Heart right ventricle (tissue), 16 donors: ENCODE measurements at regions not wholly inside any gene's neighbourhood (a gene's known extent, or its start where the extent isn't known, plus 50 kb on each side); places are given as distances from the start of the nearest gene placed in this dataset.

Source experiments
- ATAC-seq, 8 donors: fragments of 200-7000 bp; cut with Tn5 transposase; one replicate each; pipeline ENCODE4 v1.9.1; 2020; ENCODE audit warnings: mild to moderate bottlenecking in 8 of 8, moderate library complexity in 8 of 8, moderate number of reproducible peaks in 1 of 8
- DNase-seq, 2 donors: peaks; one replicate each; pipeline ENCODE4 v3.0.0-alpha.2; 2020
- H3K27ac ChIP-seq, 10 donors: fragments of 200-600 bp; sonication (generic) in 2 of 10; one replicate each; pipeline versions ENCODE4 v1.5.0 to v1.8.0; 2020 to 2022; ENCODE audit warnings: mild to moderate bottlenecking in 3 of 10
- H3K27me3 ChIP-seq, 7 donors: fragments of 200-600 bp; one replicate each; pipeline ENCODE4 v1.8.0; 2021 to 2022; ENCODE audit warnings: mild to moderate bottlenecking in 2 of 7
- H3K36me3 ChIP-seq, 9 donors: fragments of 200-600 bp; sonication (generic) in 1 of 9; one replicate each; pipeline versions ENCODE4 v1.5.0 to v1.8.0; 2020 to 2022; ENCODE audit warnings: mild to moderate bottlenecking in 2 of 9
- H3K4me1 ChIP-seq, 9 donors: fragments of 200-600 bp; sonication (generic) in 1 of 9; one replicate each; pipeline versions ENCODE4 v1.5.0 to v1.8.0; 2020 to 2022; ENCODE audit warnings: mild to moderate bottlenecking in 4 of 9
- H3K4me3 ChIP-seq, 10 donors: fragments of 200-600 bp; sonication (generic) in 2 of 10; one replicate each; pipeline versions ENCODE4 v1.5.0 to v1.8.0; 2020 to 2022; ENCODE audit warnings: mild to moderate bottlenecking in 7 of 10, moderate library complexity in 2 of 10
- H3K9me3 ChIP-seq, 11 donors: fragments of 200-600 bp in 10 of 11; sonication (generic) in 2 of 11; one replicate each; pipeline versions ENCODE4 v1.5.0 to v1.8.0; 2013 to 2022; ENCODE audit warnings: mild to moderate bottlenecking in 2 of 11, control low read depth in 1 of 11, moderate library complexity in 1 of 11
- CTCF ChIP-seq, 9 donors: fragments of 200-600 bp; sonication (generic) in 2 of 9; IDR thresholded peaks; one replicate each; pipeline versions ENCODE4 v1.5.0 to v1.8.0; 2021 to 2022; ENCODE audit warnings: antibody characterized with exemption in 9 of 9, mild to moderate bottlenecking in 5 of 9, moderate library complexity in 1 of 9
- WGBS, 2 donors: extraction: QIAGEN DNeasy Blood & Tissue Kit; methylation state at CpG; one replicate each; pipeline ENCODE4 v1.1.7; 2013; ENCODE audit warnings: inconsistent platforms in 1 of 2; 5-methylcytosine and 5-hydroxymethylcytosine counted together
- intact Hi-C, 10 donors: fragments of 100-400 bp; cut with DNase I; formaldehyde crosslinking; loops; one replicate each; pipeline versions ENCODE4 v1.11.1 to v1.14.2; 2022
- donor health status: Arrhythmogenic right ventricular cardiomyopathy.
- donor health status: ischemic (EF 13 %, LVEDD 7.1; RV severe dilation, severe dysfunction).
- donor health status: healthy with polysubstance abuse.
- donor health status: DM: no; HTN: yes; CAD: no.
- donor health status: DM: no; HTN: no; CAD: no.
- donor health status: ischemic (EF 25% LVEDD 6.9; RV normal size, moderate dysfunction).
- donor health status: ischemic (EF 25% LVEDD 5.7; RV mildly dilated, moderate dysfunction).
- donor health status: healthy.
- donor health status: DM: yes; HTN: yes; CAD: no.
- donor health status: Ischemic cardiomyopathy.
- donor health status: ischemic (EF 35%, LVEDD 5.7; RV mildly dilated, moderate dysfunction).
- donor health status: nonischemic (EF 11% LVEDD 7.7; RV severe dilation, severe dysfunction).
- donor health status: DM: yes; HTN: yes; CAD: no.
- donor health status: PGD.
- donor health status: ischemic (EF 29% LVEDD 5.4; RV normal size, mild dysfunction).
- donor health status: nonischemic (EF 23%, LVEDD 6.1; RV moderate dilation, normal function).

GRCh38 chr10:123515661-123516060 is 150.5 kb upstream of the GPR26 start:
- Histone ChIP-seq H3K4me3 (no peak overlapping the region), H3K27me3 (peaks cover 0 to 32% (median 9%) of the 10 kb centered on the region in 7 donors), H3K9me3 (no peaks in the 10 kb centered on the region), H3K27ac (no peak overlapping the region), H3K36me3 (no peaks in the 10 kb centered on the region), H3K4me1 (no peaks in the 10 kb centered on the region)
- WGBS, 2 donors: 81 to 92% methylated on average over 6 of the region's 6 CpGs
- DNase-seq (no peak), ATAC-seq (no peak)
- intact Hi-C loops: no loop called here
- TF ChIP-seq CTCF (IDR thresholded peaks at IDR 0.05): no peak

- no peak for ATAC-seq
- no peak for DNase-seq
- H3K27ac ChIP-seq: no peak overlapping the region
- H3K36me3 ChIP-seq: no peaks in the 10 kb centered on the region
- no peak overlapping the region for H3K4me3 ChIP-seq
- no peaks in the 10 kb centered on the region for H3K9me3 ChIP-seq
- no peaks in the 10 kb centered on the region for H3K4me1 ChIP-seq
- intact Hi-C loops: no loop called here
- H3K27me3 ChIP-seq: peaks cover 0 to 37% (median 13%) of the 10 kb centered on the region in 7 donors
- WGBS, 2 donors: 56 to 60% methylated on average over 1 of the region's 1 CpG
- no peak for TF ChIP-seq CTCF (IDR thresholded peaks at IDR 0.05)
These were observed 149.9 kb upstream of the GPR26 start for GRCh38 chr10:123516291-123516690.

GRCh38 chr10:123517426-123517825 is 148.7 kb upstream of the GPR26 start:
- intact Hi-C loops: no loop called here
- 42 to 46% methylated on average over 9 of the region's 9 CpGs for WGBS, 2 donors
- ATAC-seq (no peak), DNase-seq (no peak)
- H3K4me3 ChIP-seq: no peak overlapping the region
- H3K4me1 ChIP-seq: no peaks in the 10 kb centered on the region
- no peak overlapping the region for H3K27ac ChIP-seq
- peaks cover 0 to 41% (median 13%) of the 10 kb centered on the region in 7 donors for H3K27me3 ChIP-seq
- no peaks in the 10 kb centered on the region for H3K9me3 ChIP-seq
- TF ChIP-seq CTCF (IDR thresholded peaks at IDR 0.05): no peak
- no peaks in the 10 kb centered on the region for H3K36me3 ChIP-seq

- ATAC-seq (no peak), DNase-seq (no peak)
- no peak overlapping the region for H3K27ac ChIP-seq
- H3K4me1 ChIP-seq: no peaks in the 10 kb centered on the region
- 87 to 88% methylated on average over 4 of the region's 4 CpGs for WGBS, 2 donors
- intact Hi-C loops: no loop called here
- no peak overlapping the region for H3K4me3 ChIP-seq
- peaks cover 0 to 40% (median 13%) of the 10 kb centered on the region in 7 donors for H3K27me3 ChIP-seq
- H3K9me3 ChIP-seq: no peaks in the 10 kb centered on the region
- H3K36me3 ChIP-seq: no peaks in the 10 kb centered on the region
- TF ChIP-seq CTCF (IDR thresholded peaks at IDR 0.05): no peak
These were observed 148.3 kb upstream of the GPR26 start for GRCh38 chr10:123517901-123518300.
